ENCODE measurements at regions not wholly inside any gene's neighbourhood (a gene's known extent, or its start where the extent isn't known, plus 50 kb on each side); places are given as distances from the start of the nearest gene placed in this dataset.

DNA sequence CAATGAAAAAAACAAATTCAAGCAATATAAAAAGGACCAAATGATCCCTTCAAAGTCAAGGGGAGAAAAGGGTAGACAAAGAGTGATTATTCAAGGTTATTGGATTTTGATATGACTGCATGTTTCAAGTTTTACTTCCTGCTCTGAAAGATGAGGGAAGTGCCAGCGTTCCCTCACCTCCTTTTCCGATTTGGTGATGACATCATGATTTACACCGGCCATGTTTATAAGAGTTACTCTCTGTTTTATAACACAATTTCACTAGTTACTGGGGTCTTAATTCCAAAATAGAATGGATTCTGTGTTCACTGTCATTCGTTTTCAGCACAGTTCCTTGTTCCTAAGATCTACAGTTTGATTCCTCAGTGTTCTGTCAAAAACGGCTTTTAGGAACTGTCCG lies 60.5 kb upstream of the CPXM2 start:
- no peak for DNase-seq (ENCODE audit: low read depth)

DNA sequence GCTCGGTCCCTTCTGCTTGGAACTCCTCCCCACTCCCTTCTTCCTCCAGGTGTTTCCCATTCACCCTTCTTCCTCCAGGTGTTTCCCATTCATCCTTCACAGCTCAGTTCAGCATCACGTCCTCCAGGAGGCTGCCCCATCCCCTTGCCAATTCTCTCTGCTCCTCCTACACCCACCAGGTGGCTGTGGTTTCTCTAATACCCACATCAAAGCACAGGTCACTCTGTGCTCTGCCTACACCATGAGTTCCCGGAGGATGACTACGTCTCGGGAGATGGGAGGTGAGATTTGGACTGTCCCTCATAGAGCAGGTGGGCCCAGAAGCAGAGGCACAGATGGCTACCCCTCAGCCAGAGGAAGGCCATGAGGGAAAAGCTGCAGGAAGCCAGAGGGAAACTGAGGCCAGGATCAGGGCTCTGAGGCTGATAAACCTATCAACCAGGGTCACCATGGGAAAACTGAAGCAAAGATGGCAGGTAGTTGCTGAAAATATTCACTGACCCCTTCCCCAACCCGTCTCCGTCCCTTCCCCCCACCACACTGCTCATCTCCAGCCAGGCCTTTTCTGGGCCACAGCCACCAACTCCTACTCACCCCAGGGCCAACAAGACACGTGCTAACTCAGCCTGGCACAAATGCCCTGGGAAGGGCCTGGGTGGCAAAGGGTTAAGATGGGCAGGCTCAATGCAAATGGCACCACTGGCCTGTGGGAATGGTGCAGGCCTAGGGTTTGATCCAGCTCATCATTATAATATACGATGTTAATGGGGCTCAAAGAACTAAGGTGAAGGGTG lies 56.6 kb upstream of the CPXM2 start:
- DNase-seq (ENCODE audit: low read depth): no peak

DNA sequence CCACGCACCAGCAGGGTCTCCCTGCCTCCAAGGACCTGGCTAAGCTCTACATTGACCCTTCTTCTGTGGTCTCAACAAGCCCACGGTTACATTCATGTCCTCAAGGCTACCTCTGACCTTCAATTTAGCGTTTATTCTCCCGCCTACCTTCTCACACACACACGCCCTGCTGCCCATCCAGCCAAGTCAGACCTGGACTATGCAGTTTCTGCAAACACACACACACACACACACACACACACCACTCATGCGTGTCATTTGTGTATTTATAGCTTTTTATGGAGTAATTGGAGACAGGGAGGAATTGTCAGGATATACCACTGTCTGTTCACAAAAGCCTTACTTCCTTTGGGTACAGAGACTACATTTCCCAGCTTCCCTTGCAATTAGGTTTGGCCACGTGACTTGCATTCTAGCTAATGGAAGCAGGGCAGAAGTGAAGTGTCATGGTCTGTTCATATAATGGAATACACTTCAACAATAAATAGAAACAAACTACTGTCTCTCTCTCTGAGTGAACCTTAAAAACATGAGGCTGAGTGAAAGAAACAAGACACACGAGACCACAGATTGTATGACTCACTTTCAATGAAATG lies 53.8 kb upstream of the CPXM2 start:
- peak; percentile 15 for DNase-seq (ENCODE audit: low read depth)

DNA sequence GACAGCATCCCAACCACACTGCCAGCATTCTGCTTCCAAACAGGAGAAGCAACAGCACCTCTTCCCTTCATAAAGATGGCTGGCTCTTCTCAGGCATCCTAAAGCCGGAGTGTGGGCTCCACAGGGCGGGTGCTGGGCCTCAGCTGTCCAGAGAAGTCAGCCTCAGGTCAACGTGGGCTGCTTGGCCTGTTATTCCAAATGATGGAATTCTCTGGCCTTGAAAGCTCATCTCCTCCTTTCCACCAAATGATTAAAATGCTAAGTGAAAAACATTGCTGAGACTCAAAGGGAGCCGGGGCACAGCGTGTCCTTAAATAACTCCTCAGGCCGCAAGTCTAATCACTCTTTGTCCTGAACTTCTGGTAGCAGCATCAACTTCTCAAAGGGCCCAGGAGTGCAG lies 53.1 kb upstream of the CPXM2 start:
- DNase-seq (ENCODE audit: low read depth): no peak

- no peak for DNase-seq (ENCODE audit: low read depth)
Observed at GRCh38 chr10:123943307-123943706, 51.7 kb upstream of the CPXM2 start.

DNA sequence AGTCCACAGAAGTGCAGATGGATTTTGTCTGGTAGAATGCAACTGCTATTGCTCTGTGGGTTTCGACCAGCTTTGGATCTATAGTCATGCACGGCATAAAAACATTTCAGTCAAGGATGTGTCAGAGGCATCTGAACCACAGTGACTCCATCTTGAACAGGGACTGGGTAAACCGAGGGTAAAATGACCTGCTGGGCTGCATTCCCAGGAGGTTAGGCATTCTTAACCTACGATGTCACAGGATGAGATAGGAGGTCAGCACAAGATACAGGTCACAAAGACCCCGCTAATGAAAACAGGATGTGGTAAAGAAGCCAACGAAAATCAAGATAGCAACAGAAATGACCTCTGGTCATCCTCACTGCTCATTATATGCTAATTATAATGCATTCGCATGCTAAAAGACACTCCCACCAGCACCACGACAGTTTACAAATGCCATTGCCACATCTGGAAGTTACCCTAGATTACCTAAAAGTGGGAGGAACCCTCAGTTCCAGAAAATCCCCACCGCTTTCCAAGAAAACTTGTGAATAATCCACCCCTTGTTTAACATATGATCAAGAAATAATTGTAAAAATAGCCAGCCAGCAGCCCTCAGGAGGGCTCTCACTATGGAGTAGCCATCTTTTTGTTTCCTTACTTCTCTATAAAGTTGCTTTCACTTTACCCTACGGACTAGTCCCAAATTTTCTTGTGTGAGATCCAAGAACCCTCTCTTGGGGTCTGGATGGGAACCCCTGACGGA lies 50.7 kb upstream of the CPXM2 start:
- DNase-seq (ENCODE audit: low read depth): no peak

Data from iris pigment epithelial cell (primary cell).